Gastrocnemius medialis (tissue), 4 donors: ENCODE measurements at regions not wholly inside any gene's neighbourhood (a gene's known extent, or its start where the extent isn't known, plus 50 kb on each side); places are given as distances from the start of the nearest gene placed in this dataset.

ENCODE experiments used
- POLR2A ChIP-seq, 2 donors: fragments of 450-650 bp; IDR thresholded peaks; one replicate each; pipeline ENCODE4 v1.6.1; 2017; ENCODE audit warnings: antibody characterized with exemption in 2 of 2, mild to moderate bottlenecking in 2 of 2, moderate library complexity in 2 of 2
- TF ChIP-seq, protein P1 (sequence below), 5 experiments: fragments of 450-650 bp in 3 of 5; fragments of 200-600 bp in 2 of 5; sonication (generic) in 2 of 5; IDR thresholded peaks in 4 of 5; conservative IDR thresholded peaks in 1 of 5; 1 replicate in 4 of 5; 2 replicates in 1 of 5; pipeline ENCODE4 v1.5.1; 2016 to 2019; ENCODE audit warnings: antibody characterized with exemption in 5 of 5, mild to moderate bottlenecking in 3 of 5, moderate library complexity in 3 of 5

DNA sequence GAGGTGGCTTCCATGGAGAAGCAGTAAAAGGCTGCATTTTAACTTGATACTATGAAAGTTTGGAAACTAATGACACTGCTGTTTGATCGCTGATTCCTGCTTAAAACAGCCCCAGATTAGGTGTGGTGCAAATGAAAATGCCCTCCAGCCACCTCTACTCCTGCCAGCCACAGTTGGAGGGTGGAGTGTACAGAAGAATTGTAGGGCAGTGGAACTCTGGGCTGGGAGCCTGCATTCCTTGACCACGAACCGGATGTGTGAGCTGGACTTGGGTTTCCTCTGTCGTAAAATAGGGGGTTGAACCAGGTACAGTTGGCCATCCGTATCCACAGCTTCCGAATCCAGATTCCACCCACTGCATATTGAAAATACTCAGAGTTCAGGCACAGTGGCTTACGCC lies 84.6 kb upstream of the RFX8 start:
- TF ChIP-seq POLR2A (IDR thresholded peaks at IDR 0.05), result no peak
- TF ChIP-seq, protein P1, sequence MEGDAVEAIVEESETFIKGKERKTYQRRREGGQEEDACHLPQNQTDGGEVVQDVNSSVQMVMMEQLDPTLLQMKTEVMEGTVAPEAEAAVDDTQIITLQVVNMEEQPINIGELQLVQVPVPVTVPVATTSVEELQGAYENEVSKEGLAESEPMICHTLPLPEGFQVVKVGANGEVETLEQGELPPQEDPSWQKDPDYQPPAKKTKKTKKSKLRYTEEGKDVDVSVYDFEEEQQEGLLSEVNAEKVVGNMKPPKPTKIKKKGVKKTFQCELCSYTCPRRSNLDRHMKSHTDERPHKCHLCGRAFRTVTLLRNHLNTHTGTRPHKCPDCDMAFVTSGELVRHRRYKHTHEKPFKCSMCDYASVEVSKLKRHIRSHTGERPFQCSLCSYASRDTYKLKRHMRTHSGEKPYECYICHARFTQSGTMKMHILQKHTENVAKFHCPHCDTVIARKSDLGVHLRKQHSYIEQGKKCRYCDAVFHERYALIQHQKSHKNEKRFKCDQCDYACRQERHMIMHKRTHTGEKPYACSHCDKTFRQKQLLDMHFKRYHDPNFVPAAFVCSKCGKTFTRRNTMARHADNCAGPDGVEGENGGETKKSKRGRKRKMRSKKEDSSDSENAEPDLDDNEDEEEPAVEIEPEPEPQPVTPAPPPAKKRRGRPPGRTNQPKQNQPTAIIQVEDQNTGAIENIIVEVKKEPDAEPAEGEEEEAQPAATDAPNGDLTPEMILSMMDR (IDR thresholded peaks at IDR 0.05 in 4 of 5, conservative IDR thresholded peaks at IDR 0.05 in 1 of 5), result no peak
